ENCODE measurements at regions not wholly inside any gene's neighbourhood (a gene's known extent, or its start where the extent isn't known, plus 50 kb on each side); places are given as distances from the start of the nearest gene placed in this dataset.

GRCh38 chr11:11069841-11070835 lies 212.3 kb upstream of the ZBED5 start:
- H3K27ac ChIP-seq: no peak overlapping the region
- no peak for DNase-seq
- TF ChIP-seq CTCF (IDR thresholded peaks at IDR 0.05): no peak

GRCh38 chr11:11068113-11068512 lies 210.3 kb upstream of the ZBED5 start:
- Histone ChIP-seq H3K4me3 (no peak overlapping the region), H3K9me3 (no peaks in the 10 kb centered on the region), H3K4me1 (no peaks in the 10 kb centered on the region), H3K27me3 (no peaks in the 10 kb centered on the region), H3K27ac (no peak overlapping the region), H3K36me3 (no peaks in the 10 kb centered on the region)
- no peak for TF ChIP-seq CTCF (IDR thresholded peaks at IDR 0.05)
- no peak for DNase-seq
- intact Hi-C loops (cut with DNase I; ENCODE audit: low total_unique reads): no loop called here

More at GRCh38 chr11:11069841-11070835, 212.3 kb upstream of the ZBED5 start:
- Histone ChIP-seq H3K27me3 (peaks cover 0 to 3% of the 10 kb centered on the region in 2 donors), H3K4me3 (no peak overlapping the region), H3K4me1 (no peaks in the 10 kb centered on the region), H3K36me3 (no peaks in the 10 kb centered on the region), H3K9me3 (no peaks in the 10 kb centered on the region)
- intact Hi-C loops (cut with DNase I; ENCODE audit: low total_unique reads): no loop called here

GRCh38 chr11:11065396-11065795 lies 207.5 kb upstream of the ZBED5 start:
- Histone ChIP-seq H3K4me1 (no peaks in the 10 kb centered on the region), H3K27me3 (no peaks in the 10 kb centered on the region), H3K36me3 (no peaks in the 10 kb centered on the region), H3K9me3 (no peaks in the 10 kb centered on the region), H3K27ac (no peak overlapping the region), H3K4me3 (no peak overlapping the region)
- TF ChIP-seq CTCF (IDR thresholded peaks at IDR 0.05): no peak
- intact Hi-C loops (cut with DNase I; ENCODE audit: low total_unique reads): no loop called here
- no peak for DNase-seq

GRCh38 chr11:11057472-11057854 lies 199.6 kb upstream of the ZBED5 start:
- Histone ChIP-seq H3K27ac (no peak overlapping the region), H3K27me3 (no peaks in the 10 kb centered on the region), H3K36me3 (no peaks in the 10 kb centered on the region), H3K4me3 (no peak overlapping the region), H3K4me1 (no peaks in the 10 kb centered on the region), H3K9me3 (peaks cover 0 to 11% (median 2%) of the 10 kb centered on the region in 3 donors)
- TF ChIP-seq CTCF (IDR thresholded peaks at IDR 0.05): no peak
- intact Hi-C loops (cut with DNase I; ENCODE audit: low total_unique reads): no loop called here
- no peak for DNase-seq

GRCh38 chr11:11056749-11057471 lies 199.1 kb upstream of the ZBED5 start:
- no peak overlapping the region for H3K27ac ChIP-seq
- no peaks in the 10 kb centered on the region for H3K4me1 ChIP-seq
- no peaks in the 10 kb centered on the region for H3K36me3 ChIP-seq
- DNase-seq: no peak
- peaks cover 0 to 11% (median 2%) of the 10 kb centered on the region in 3 donors for H3K9me3 ChIP-seq
- TF ChIP-seq CTCF (IDR thresholded peaks at IDR 0.05): no peak
- no peak overlapping the region for H3K4me3 ChIP-seq
- intact Hi-C loops (cut with DNase I; ENCODE audit: low total_unique reads): no loop called here
- H3K27me3 ChIP-seq: no peaks in the 10 kb centered on the region

Data from tibial artery (tissue), 4 donors.